Heart right ventricle (tissue), 16 donors: ENCODE measurements at regions not wholly inside any gene's neighbourhood (a gene's known extent, or its start where the extent isn't known, plus 50 kb on each side); places are given as distances from the start of the nearest gene placed in this dataset.

ENCODE experiments used
- ATAC-seq, 8 donors: fragments of 200-7000 bp; cut with Tn5 transposase; one replicate each; pipeline ENCODE4 v1.9.1; 2020; ENCODE audit warnings: mild to moderate bottlenecking in 8 of 8, moderate library complexity in 8 of 8, moderate number of reproducible peaks in 1 of 8
- DNase-seq, 2 donors: peaks; one replicate each; pipeline ENCODE4 v3.0.0-alpha.2; 2020
- H3K27ac ChIP-seq, 10 donors: fragments of 200-600 bp; sonication (generic) in 2 of 10; one replicate each; pipeline versions ENCODE4 v1.5.0 to v1.8.0; 2020 to 2022; ENCODE audit warnings: mild to moderate bottlenecking in 3 of 10
- H3K27me3 ChIP-seq, 7 donors: fragments of 200-600 bp; one replicate each; pipeline ENCODE4 v1.8.0; 2021 to 2022; ENCODE audit warnings: mild to moderate bottlenecking in 2 of 7
- H3K36me3 ChIP-seq, 9 donors: fragments of 200-600 bp; sonication (generic) in 1 of 9; one replicate each; pipeline versions ENCODE4 v1.5.0 to v1.8.0; 2020 to 2022; ENCODE audit warnings: mild to moderate bottlenecking in 2 of 9
- H3K4me1 ChIP-seq, 9 donors: fragments of 200-600 bp; sonication (generic) in 1 of 9; one replicate each; pipeline versions ENCODE4 v1.5.0 to v1.8.0; 2020 to 2022; ENCODE audit warnings: mild to moderate bottlenecking in 4 of 9
- H3K4me3 ChIP-seq, 10 donors: fragments of 200-600 bp; sonication (generic) in 2 of 10; one replicate each; pipeline versions ENCODE4 v1.5.0 to v1.8.0; 2020 to 2022; ENCODE audit warnings: mild to moderate bottlenecking in 7 of 10, moderate library complexity in 2 of 10
- H3K9me3 ChIP-seq, 11 donors: fragments of 200-600 bp in 10 of 11; sonication (generic) in 2 of 11; one replicate each; pipeline versions ENCODE4 v1.5.0 to v1.8.0; 2013 to 2022; ENCODE audit warnings: mild to moderate bottlenecking in 2 of 11, control low read depth in 1 of 11, moderate library complexity in 1 of 11
- CTCF ChIP-seq, 9 donors: fragments of 200-600 bp; sonication (generic) in 2 of 9; IDR thresholded peaks; one replicate each; pipeline versions ENCODE4 v1.5.0 to v1.8.0; 2021 to 2022; ENCODE audit warnings: antibody characterized with exemption in 9 of 9, mild to moderate bottlenecking in 5 of 9, moderate library complexity in 1 of 9
- WGBS, 2 donors: extraction: QIAGEN DNeasy Blood & Tissue Kit; methylation state at CpG; one replicate each; pipeline ENCODE4 v1.1.7; 2013; ENCODE audit warnings: inconsistent platforms in 1 of 2; 5-methylcytosine and 5-hydroxymethylcytosine counted together
- intact Hi-C, 10 donors: fragments of 100-400 bp; cut with DNase I; formaldehyde crosslinking; loops; one replicate each; pipeline versions ENCODE4 v1.11.1 to v1.14.2; 2022
- donor health status: Arrhythmogenic right ventricular cardiomyopathy.
- donor health status: ischemic (EF 13 %, LVEDD 7.1; RV severe dilation, severe dysfunction).
- donor health status: healthy with polysubstance abuse.
- donor health status: DM: no; HTN: yes; CAD: no.
- donor health status: DM: no; HTN: no; CAD: no.
- donor health status: ischemic (EF 25% LVEDD 6.9; RV normal size, moderate dysfunction).
- donor health status: ischemic (EF 25% LVEDD 5.7; RV mildly dilated, moderate dysfunction).
- donor health status: healthy.
- donor health status: DM: yes; HTN: yes; CAD: no.
- donor health status: Ischemic cardiomyopathy.
- donor health status: ischemic (EF 35%, LVEDD 5.7; RV mildly dilated, moderate dysfunction).
- donor health status: nonischemic (EF 11% LVEDD 7.7; RV severe dilation, severe dysfunction).
- donor health status: DM: yes; HTN: yes; CAD: no.
- donor health status: PGD.
- donor health status: ischemic (EF 29% LVEDD 5.4; RV normal size, mild dysfunction).
- donor health status: nonischemic (EF 23%, LVEDD 6.1; RV moderate dilation, normal function).

GRCh38 chr10:65816536-65816935 is 1109.3 kb upstream of the LRRTM3 start:
- Histone ChIP-seq H3K9me3 (no peaks in the 10 kb centered on the region), H3K4me3 (no peak overlapping the region), H3K36me3 (no peaks in the 10 kb centered on the region), H3K4me1 (no peaks in the 10 kb centered on the region), H3K27ac (no peak overlapping the region), H3K27me3 (no peaks in the 10 kb centered on the region)
- ATAC-seq (no peak), DNase-seq (no peak)
- intact Hi-C loops, result no loop called here
- WGBS, 2 donors, result 17 to 24% methylated on average over 1 of the region's 1 CpG
- TF ChIP-seq CTCF (IDR thresholded peaks at IDR 0.05), result no peak

GRCh38 chr10:65818990-65819389 is 1106.8 kb upstream of the LRRTM3 start:
- Histone ChIP-seq H3K4me1 (no peaks in the 10 kb centered on the region), H3K27me3 (no peaks in the 10 kb centered on the region), H3K36me3 (no peaks in the 10 kb centered on the region), H3K4me3 (no peak overlapping the region), H3K9me3 (peaks cover 0 to 9% (median 3%) of the 10 kb centered on the region in 11 donors), H3K27ac (no peak overlapping the region)
- no peak for DNase-seq
- no peak for TF ChIP-seq CTCF (IDR thresholded peaks at IDR 0.05)
- no peak for ATAC-seq
- intact Hi-C loops, result no loop called here
- 87 to 90% methylated on average over 3 of the region's 3 CpGs for WGBS, 2 donors

- ATAC-seq (peak in 1 of 8 donors; percentile 17), DNase-seq (no peak)
- peaks cover 0 to 7% (median 0%) of the 10 kb centered on the region in 9 donors for H3K4me1 ChIP-seq
- intact Hi-C loops, result no loop called here
- 11 to 50% methylated on average over 1 of the region's 1 CpG for WGBS, 2 donors
- peaks cover 0 to 16% (median 3%) of the 10 kb centered on the region in 11 donors for H3K9me3 ChIP-seq
- H3K36me3 ChIP-seq, result no peaks in the 10 kb centered on the region
- H3K27me3 ChIP-seq, result no peaks in the 10 kb centered on the region
- no peak overlapping the region for H3K4me3 ChIP-seq
- TF ChIP-seq CTCF (IDR thresholded peaks at IDR 0.05), result no peak
- H3K27ac ChIP-seq, result no peak overlapping the region
These were observed 1098.5 kb upstream of the LRRTM3 start for GRCh38 chr10:65827359-65827758.

- intact Hi-C loops, result no loop called here
- Histone ChIP-seq H3K4me3 (no peak overlapping the region), H3K9me3 (no peaks in the 10 kb centered on the region), H3K27me3 (no peaks in the 10 kb centered on the region), H3K36me3 (no peaks in the 10 kb centered on the region), H3K27ac (no peak overlapping the region), H3K4me1 (no peaks in the 10 kb centered on the region)
- DNase-seq (no peak), ATAC-seq (no peak)
- no peak for TF ChIP-seq CTCF (IDR thresholded peaks at IDR 0.05)
These were observed 1087.0 kb upstream of the LRRTM3 start for GRCh38 chr10:65838811-65839210.

- ATAC-seq, result no peak
- H3K36me3 ChIP-seq, result no peaks in the 10 kb centered on the region
- H3K27me3 ChIP-seq, result no peaks in the 10 kb centered on the region
- H3K27ac ChIP-seq, result no peak overlapping the region
- intact Hi-C loops, result no loop called here
- no peaks in the 10 kb centered on the region for H3K9me3 ChIP-seq
- no peak for DNase-seq
- H3K4me1 ChIP-seq, result no peaks in the 10 kb centered on the region
- TF ChIP-seq CTCF (IDR thresholded peaks at IDR 0.05), result no peak
- 78% methylated on average over 3 of the region's 3 CpGs for WGBS, 2 donors
- no peak overlapping the region for H3K4me3 ChIP-seq
These were observed 1082.6 kb upstream of the LRRTM3 start for GRCh38 chr10:65843203-65843602.
